GM23248 (cell line): ENCODE measurements at regions not wholly inside any gene's neighbourhood (a gene's known extent, or its start where the extent isn't known, plus 50 kb on each side); places are given as distances from the start of the nearest gene placed in this dataset.

Experiments used
- EZH2 ChIP-seq: fragments of 200-600 bp; sonication (generic); IDR thresholded peaks from 2 replicates; pipeline ENCODE4 v1.6.1; 2018; ENCODE audit warnings: antibody characterized with exemption, mild to moderate bottlenecking; ENCODE audit not compliant: insufficient read depth, poor library complexity, severe bottlenecking
- EZH2phosphoT487 ChIP-seq: fragments of 200-600 bp; sonication (generic); IDR thresholded peaks from 2 replicates; pipeline ENCODE4 v1.6.1; 2018; ENCODE audit warnings: antibody characterized with exemption, moderate library complexity, mild to moderate bottlenecking, low read depth; ENCODE audit not compliant: insufficient read depth

- TF ChIP-seq EZH2 (no peak), EZH2phosphoT487 (no peak)
Observed at GRCh38 chr7:50182759-50183158, 89.7 kb upstream of the ZPBP start.
